ENCODE measurements at regions not wholly inside any gene's neighbourhood (a gene's known extent, or its start where the extent isn't known, plus 50 kb on each side); places are given as distances from the start of the nearest gene placed in this dataset.
"Not testable (repeated sequence)": the region's sequence is repeated elsewhere in the genome, so short reads cannot be mapped to it uniquely, and the experiment has no call there.

- DNase-seq (ENCODE audit: low read depth in 2 of 2): no peak
Observed at GRCh38 chr3:194014756-194015155, 121.2 kb upstream of the HES1 start.

GRCh38 chr3:194019398-194020165, 116.4 kb upstream of the HES1 start:
- DNase-seq (ENCODE audit: low read depth in 2 of 2): no peak

- no peak for DNase-seq (ENCODE audit: low read depth in 2 of 2)
Observed at GRCh38 chr3:194022052-194022451, 113.9 kb upstream of the HES1 start.

DNA sequence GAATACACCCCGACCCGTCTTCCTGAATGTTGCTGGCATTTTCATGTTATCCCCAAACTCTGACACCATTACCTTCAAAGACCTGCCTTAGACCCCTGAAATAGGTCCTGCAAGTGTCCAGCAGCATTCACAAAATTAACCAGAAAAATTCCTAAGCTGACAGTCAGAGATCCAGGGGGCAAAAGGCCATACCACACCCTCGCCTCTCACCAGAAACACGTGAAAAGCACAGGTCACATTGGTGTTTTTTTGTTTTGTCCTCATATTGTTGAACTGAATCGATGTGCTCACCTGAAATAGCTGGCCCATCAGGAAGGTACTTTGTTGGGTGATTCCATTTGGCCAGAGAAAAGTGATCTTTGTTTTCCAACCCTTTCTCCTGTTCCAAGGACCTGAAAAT, 113.1 kb upstream of the HES1 start:
- DNase-seq (ENCODE audit: low read depth in 2 of 2): no peak

- no peak for DNase-seq (ENCODE audit: low read depth in 2 of 2)
Observed at GRCh38 chr3:194023501-194024280, 112.3 kb upstream of the HES1 start.

DNA sequence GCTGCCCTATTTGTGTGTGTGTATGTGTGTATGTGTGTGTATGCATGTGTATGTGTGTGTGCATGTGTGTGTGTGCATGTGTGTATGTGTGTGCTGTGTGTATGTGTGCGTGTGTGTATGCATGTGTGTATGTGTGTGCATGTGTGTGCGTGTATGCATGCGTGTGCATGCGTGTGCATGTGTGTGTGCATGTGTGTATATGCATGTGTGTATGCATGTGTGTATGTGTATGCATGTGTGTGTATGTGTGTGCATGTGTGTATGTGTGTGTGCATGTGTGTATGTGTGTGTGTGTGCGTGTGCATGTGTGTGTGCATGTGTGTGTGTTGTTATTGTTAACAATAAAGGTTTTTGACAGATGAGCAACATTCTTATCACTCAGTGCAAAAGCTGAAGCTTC, 110.8 kb upstream of the HES1 start:
- no peak for DNase-seq (ENCODE audit: low read depth in 2 of 2)

DNA sequence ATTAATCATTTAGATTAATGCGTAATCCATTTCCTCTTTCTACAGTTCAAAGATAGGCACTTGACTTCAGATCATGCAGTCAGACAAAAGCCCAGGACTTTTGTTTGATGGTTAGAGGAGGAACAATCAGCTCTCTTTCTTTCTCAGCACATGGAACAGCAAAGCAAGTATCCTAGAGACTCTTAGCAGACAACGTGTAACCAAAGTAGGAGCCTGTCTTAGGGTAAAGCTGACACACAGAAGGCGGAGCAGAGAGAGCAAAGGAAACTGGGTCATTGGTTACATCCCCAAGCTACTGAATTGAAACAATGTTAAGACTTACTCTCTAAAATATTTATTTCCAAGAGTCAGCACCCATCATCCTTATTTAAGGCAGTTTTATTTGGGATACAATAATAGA, 110.0 kb upstream of the HES1 start:
- no peak for DNase-seq (ENCODE audit: low read depth in 2 of 2)

DNA sequence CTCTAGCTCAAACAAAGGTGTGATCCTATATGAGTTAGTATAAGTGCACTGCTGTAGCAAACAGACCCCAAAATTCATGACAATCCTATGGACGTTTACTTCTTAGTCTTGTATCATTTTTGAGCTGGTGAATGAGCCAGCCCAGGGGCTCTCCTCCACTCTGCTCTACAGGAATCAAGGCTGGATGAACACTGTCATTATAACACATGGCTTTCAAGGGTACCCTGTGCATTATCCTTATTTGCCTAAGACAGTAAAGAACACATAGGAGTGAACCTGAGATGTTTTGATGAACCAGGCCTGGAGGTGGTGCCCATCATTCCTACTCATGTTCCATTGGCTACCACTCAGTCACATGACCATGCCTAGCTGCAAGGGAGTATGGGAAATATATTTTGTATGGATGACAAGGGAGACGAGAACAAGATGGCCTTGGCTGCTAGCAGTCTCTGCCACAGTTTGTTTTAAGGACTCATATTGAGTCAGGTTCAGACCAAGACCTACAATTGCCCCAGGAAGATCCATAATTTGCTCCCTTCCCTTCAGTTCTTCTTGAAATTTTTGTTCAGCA, 107.4 kb upstream of the HES1 start:
- DNase-seq (ENCODE audit: low read depth in 2 of 2): no peak

DNA sequence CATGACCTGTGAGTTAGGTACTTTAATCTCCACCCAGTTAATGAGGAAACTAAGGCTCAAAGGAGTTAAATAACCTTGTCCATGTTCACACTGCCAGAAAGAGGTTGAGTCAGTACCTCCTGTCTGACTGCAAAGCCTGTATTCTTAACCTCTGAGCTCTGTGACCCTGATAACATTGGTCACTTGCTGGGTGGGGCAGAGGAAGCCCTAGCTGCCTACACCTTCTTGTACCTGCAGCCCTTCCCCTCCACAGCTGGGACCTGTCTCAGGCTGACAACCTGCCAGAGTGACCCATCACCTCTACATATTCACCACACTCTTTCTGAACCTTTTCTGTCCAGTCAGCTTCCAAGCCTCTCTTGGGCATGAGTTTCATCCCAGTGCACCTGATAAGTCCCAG, 106.1 kb upstream of the HES1 start:
- DNase-seq (ENCODE audit: low read depth in 2 of 2): no peak

- DNase-seq (ENCODE audit: low read depth in 2 of 2): no peak
Observed at GRCh38 chr3:194030372-194030771, 105.6 kb upstream of the HES1 start.

GRCh38 chr3:194031349-194031748, 104.6 kb upstream of the HES1 start:
- no peak for DNase-seq (ENCODE audit: low read depth in 2 of 2)

DNA sequence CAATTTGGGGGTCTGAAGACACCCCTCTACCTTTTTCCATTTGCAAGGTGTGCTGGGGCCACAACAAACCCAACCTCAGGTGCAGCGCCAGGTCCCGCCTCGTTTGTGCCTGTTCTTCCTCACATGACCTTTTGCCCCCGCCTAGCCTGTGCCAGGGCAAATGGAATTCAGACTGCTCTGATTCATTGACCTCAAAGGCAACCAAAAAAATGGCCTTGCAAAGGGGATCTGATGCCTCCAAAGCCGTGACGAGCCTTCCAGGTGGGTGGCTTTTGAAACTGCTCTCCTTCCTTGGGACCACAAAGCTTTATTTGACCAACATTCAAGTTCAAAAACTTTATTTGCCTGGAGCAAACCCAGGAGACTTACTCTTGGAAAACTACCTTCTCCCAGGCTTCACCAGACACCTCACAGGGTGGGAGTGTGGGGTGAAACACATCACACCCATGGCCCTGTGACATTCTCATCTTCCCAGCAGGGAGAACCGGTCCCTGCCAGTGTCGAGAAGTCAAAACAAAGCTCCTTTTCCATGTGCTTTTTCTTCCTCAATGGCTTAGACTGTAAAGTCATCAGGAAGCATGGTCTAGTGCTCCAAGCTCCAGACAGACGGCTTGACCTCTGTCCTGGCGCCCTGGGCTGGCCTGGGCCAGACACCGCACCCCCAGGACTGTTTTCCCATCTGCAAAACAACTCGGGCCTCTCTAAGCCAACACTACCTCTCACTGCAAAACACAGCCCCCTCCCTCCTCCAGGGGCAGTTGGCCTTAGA, 103.9 kb upstream of the HES1 start:
- DNase-seq (ENCODE audit: low read depth in 2 of 2): no peak

- DNase-seq (ENCODE audit: low read depth in 2 of 2): no peak
Observed at GRCh38 chr3:194032828-194033435, 103.0 kb upstream of the HES1 start.

DNA sequence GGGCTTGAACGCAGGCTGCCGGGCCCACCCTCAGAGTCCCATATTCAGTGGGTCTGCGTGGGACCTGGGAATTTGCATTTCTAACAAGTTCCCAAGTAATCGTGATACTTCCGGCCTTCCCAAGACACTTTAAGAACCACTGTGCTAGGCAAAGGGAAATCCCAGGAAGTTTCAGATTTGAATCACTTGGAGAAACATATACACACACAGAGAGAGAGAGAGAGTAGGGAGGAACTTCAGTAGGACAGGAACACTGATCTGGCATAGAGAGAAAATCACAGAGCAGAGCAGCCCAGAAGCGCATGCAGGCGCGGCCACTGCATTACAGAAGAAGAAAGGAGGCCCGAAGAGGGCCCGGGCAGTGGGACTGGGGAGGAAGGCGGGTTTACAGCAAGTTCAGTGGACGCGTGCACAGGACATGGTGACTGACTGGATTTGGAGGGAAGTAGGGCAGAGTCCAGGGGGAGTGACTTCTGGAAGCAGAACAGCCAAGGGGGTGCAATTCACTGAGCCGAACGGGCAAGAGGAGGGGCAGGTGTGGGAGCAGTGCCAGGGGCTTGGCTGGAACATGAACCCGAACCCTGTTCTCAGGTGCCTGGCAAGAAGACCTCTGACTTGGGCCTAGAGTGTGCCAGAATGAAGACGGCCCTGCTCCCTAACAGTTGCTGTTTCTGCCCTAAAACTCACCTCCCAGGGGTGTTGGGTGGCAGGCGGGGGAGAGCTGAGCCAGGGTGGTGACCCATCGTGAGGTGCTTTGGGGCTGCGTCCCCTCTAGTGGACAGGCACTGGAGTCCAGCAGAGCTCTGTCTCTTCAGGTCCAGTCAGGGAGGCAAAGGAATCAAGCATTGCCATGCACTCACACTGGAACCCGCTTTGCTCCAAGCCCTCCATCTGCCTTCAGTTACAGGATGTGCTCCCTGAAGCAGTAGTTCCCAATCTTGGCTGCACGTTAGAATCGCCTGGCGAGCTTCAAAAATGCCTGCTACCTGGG, 101.3 kb upstream of the HES1 start:
- no peak for DNase-seq (ENCODE audit: low read depth in 2 of 2)

- DNase-seq (ENCODE audit: low read depth in 2 of 2): no peak
Observed at GRCh38 chr3:194035406-194036138, 100.4 kb upstream of the HES1 start.

- DNase-seq (ENCODE audit: low read depth in 2 of 2): no peak
Observed at GRCh38 chr3:194036842-194037241, 99.1 kb upstream of the HES1 start.

DNA sequence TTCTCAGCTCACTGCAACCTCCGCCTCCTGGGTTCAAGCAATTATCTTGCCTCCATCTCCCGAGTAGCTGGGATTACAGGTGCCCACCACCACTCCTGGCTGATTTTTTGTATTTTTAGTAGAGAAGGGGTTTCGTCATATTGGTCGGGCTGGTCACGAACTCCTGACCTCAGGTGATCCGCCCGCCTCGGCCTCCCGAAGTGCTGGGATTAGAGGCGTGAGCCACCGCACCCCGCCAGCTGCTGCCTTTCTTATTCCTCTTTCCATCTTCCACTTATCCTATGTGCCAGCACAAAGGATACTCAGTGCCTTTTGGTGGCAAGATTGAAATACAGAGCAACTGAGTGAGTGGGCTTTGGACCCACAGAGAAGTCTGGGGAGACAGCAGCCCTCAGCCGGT, 97.6 kb upstream of the HES1 start:
- not testable (repeated sequence) for DNase-seq (ENCODE audit: low read depth in 2 of 2)

GRCh38 chr3:194038960-194039359, 97.0 kb upstream of the HES1 start:
- no peak for DNase-seq (ENCODE audit: low read depth in 2 of 2)

DNA sequence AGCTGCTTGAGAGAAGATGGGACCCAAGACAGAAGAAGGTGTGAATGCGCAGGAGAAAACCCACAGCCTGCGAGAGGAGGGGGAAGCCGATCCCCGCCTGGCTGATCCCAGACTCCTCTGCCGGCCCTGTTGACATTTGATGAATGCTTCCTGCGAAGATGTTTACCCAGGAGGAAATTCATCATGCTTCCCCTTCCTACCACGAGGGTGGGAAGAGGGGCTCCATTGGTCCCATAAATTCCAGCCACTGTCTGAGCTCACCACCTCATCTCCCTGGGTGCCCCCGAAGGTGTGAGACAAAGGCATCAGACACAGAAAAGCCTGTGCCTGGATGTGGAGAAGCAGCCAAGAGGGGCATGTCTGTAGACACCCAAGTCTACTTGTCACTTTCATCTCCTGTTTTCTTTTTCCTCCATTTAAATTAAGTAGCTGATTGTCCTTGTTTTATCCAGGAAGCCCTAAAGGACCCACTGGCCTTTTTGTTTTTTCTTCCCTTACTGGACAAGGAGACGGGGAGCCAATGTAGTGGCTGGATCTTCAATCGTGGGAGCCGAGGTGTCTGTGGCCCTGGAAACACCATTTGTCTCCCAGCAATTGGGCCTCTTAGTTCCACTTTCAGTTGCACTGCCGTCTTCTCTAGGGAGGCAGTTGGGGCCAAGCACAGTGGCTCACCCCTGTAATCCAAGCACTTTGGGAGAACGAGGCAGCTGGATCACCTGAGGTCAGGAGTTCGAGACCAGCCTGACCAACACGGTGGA, 95.3 kb upstream of the HES1 start:
- no peak for DNase-seq (ENCODE audit: low read depth in 2 of 2)
